ENCODE measurements at regions not wholly inside any gene's neighbourhood (a gene's known extent, or its start where the extent isn't known, plus 50 kb on each side); places are given as distances from the start of the nearest gene placed in this dataset.
A peak's percentile ranks its signal among the peaks of the same experiment; 100 is the strongest.
"Not testable (repeated sequence)": the region's sequence is repeated elsewhere in the genome, so short reads cannot be mapped to it uniquely, and the experiment has no call there.

- 53 to 67% methylated on average over 3 of the region's 3 CpGs for WGBS, 2 donors
- TF ChIP-seq CTCF (IDR thresholded peaks at IDR 0.05; ENCODE audit: control extremely low read depth, extremely low read depth), result no peak
- DNase-seq (peak in 1 of 3 donors; percentile 25), ATAC-seq (ENCODE audit: insufficient read depth, low FRiP score) (no peak)
- Histone ChIP-seq H3K27ac (ENCODE audit: low read depth in 1 of 2, low read length in 1 of 2) (no peak overlapping the region), H3K27me3 (ENCODE audit: control insufficient read depth in 3 of 3, insufficient read depth in 3 of 3, low read length in 2 of 3) (no peaks in the 10 kb centered on the region), H3K4me3 (no peak overlapping the region), H3K9me3 (ENCODE audit: control insufficient read depth in 4 of 4, insufficient read depth in 3 of 4, low read length in 3 of 4) (no peaks in the 10 kb centered on the region), H3K36me3 (ENCODE audit: control insufficient read depth in 4 of 4, insufficient read depth in 4 of 4, low read length in 4 of 4) (no peaks in the 10 kb centered on the region), H3K9ac (ENCODE audit: insufficient read depth in 1 of 2, low read length in 2 of 2) (no peak overlapping the region), H3K4me1 (ENCODE audit: control insufficient read depth in 5 of 5, insufficient read depth in 5 of 5, low read length in 5 of 5) (no peaks in the 10 kb centered on the region)
These were observed 857.6 kb upstream of the SLC35B3 start for GRCh38 chr6:9292975-9293374.

GRCh38 chr6:9290342-9290741 lies 855.0 kb upstream of the SLC35B3 start:
- H3K4me3 ChIP-seq; H3K27me3 ChIP-seq (ENCODE audit: control insufficient read depth in 3 of 3, insufficient read depth in 3 of 3, low read length in 2 of 3); ATAC-seq (ENCODE audit: insufficient read depth, low FRiP score); H3K36me3 ChIP-seq (ENCODE audit: control insufficient read depth in 4 of 4, insufficient read depth in 4 of 4, low read length in 4 of 4); H3K9ac ChIP-seq (ENCODE audit: insufficient read depth in 1 of 2, low read length in 2 of 2); DNase-seq; H3K27ac ChIP-seq (ENCODE audit: low read depth in 1 of 2, low read length in 1 of 2); H3K9me3 ChIP-seq (ENCODE audit: control insufficient read depth in 4 of 4, insufficient read depth in 3 of 4, low read length in 3 of 4); H3K4me1 ChIP-seq (ENCODE audit: control insufficient read depth in 5 of 5, insufficient read depth in 5 of 5, low read length in 5 of 5): not testable (repeated sequence)
- WGBS, 2 donors, result 95 to 97% methylated on average over 25 to 32 of the region's 32 CpGs

GRCh38 chr6:9272671-9273070 lies 837.3 kb upstream of the SLC35B3 start:
- DNase-seq (no peak), ATAC-seq (ENCODE audit: insufficient read depth, low FRiP score) (no peak)
- Histone ChIP-seq H3K9ac (ENCODE audit: insufficient read depth in 1 of 2, low read length in 2 of 2) (no peak overlapping the region), H3K4me1 (ENCODE audit: control insufficient read depth in 5 of 5, insufficient read depth in 5 of 5, low read length in 5 of 5) (no peaks in the 10 kb centered on the region), H3K36me3 (ENCODE audit: control insufficient read depth in 4 of 4, insufficient read depth in 4 of 4, low read length in 4 of 4) (no peaks in the 10 kb centered on the region), H3K27ac (ENCODE audit: low read depth in 1 of 2, low read length in 1 of 2) (no peak overlapping the region), H3K4me3 (no peak overlapping the region), H3K9me3 (ENCODE audit: control insufficient read depth in 4 of 4, insufficient read depth in 3 of 4, low read length in 3 of 4) (peaks cover 0 to 2% (median 0%) of the 10 kb centered on the region in 4 donors), H3K27me3 (ENCODE audit: control insufficient read depth in 3 of 3, insufficient read depth in 3 of 3, low read length in 2 of 3) (no peaks in the 10 kb centered on the region)
- no peak for TF ChIP-seq CTCF (IDR thresholded peaks at IDR 0.05; ENCODE audit: control extremely low read depth, extremely low read depth)

GRCh38 chr6:9266741-9267140 lies 831.4 kb upstream of the SLC35B3 start:
- TF ChIP-seq CTCF (IDR thresholded peaks at IDR 0.05; ENCODE audit: control extremely low read depth, extremely low read depth), result no peak
- H3K27me3 ChIP-seq (ENCODE audit: control insufficient read depth in 3 of 3, insufficient read depth in 3 of 3, low read length in 2 of 3), result no peaks in the 10 kb centered on the region
- no peak overlapping the region for H3K9ac ChIP-seq (ENCODE audit: insufficient read depth in 1 of 2, low read length in 2 of 2)
- H3K9me3 ChIP-seq (ENCODE audit: control insufficient read depth in 4 of 4, insufficient read depth in 3 of 4, low read length in 3 of 4), result no peaks in the 10 kb centered on the region
- ATAC-seq (ENCODE audit: insufficient read depth, low FRiP score), result no peak
- H3K4me1 ChIP-seq (ENCODE audit: control insufficient read depth in 5 of 5, insufficient read depth in 5 of 5, low read length in 5 of 5), result no peaks in the 10 kb centered on the region
- no peaks in the 10 kb centered on the region for H3K36me3 ChIP-seq (ENCODE audit: control insufficient read depth in 4 of 4, insufficient read depth in 4 of 4, low read length in 4 of 4)
- 80 to 94% methylated on average over 1 of the region's 1 CpG for whole genome bisulfite sequencing, 2 donors
- DNase-seq, result no peak
- no peak overlapping the region for H3K4me3 ChIP-seq
- H3K27ac ChIP-seq (ENCODE audit: low read depth in 1 of 2, low read length in 1 of 2), result no peak overlapping the region
